OCI-LY3 (cell line): ENCODE measurements at regions not wholly inside any gene's neighbourhood (a gene's known extent, or its start where the extent isn't known, plus 50 kb on each side); places are given as distances from the start of the nearest gene placed in this dataset.

Source experiments
- H2AFZ ChIP-seq: fragments of 200-600, 300-600 bp; shearing (Covaris generic); 2 replicates; pipeline ENCODE4 v1.6.0; 2014; ENCODE audit warnings: antibody characterized with exemption, low read depth, low read length
- H3K27ac ChIP-seq: fragments of 200-600, 300-600 bp; sonication (generic); 2 replicates; pipeline ENCODE4 v1.5.1; 2014; ENCODE audit warnings: mild to moderate bottlenecking, low read length, moderate library complexity, mixed read lengths
- H3K27me3 ChIP-seq: fragments of 200-600, 300-600 bp; sonication (generic); 2 replicates; pipeline ENCODE4 v1.6.1; 2014; ENCODE audit warnings: low read depth, low read length, mixed read lengths
- H3K36me3 ChIP-seq: fragments of 200-600, 300-600 bp; sonication (generic); replicated peaks from 2 replicates; pipeline ENCODE3; 2014; ENCODE audit warnings: low read depth, low read length, mixed read lengths
- H3K4me1 ChIP-seq: fragments of 300-600, 200-600 bp; sonication (generic); 2 replicates; pipeline ENCODE4 v1.6.1; 2014; ENCODE audit warnings: low read length, mixed read lengths
- H3K4me2 ChIP-seq: fragments of 200-600, 300-600 bp; sonication (generic); 2 replicates; pipeline ENCODE4 v1.6.1; 2014; ENCODE audit warnings: low read length, mixed read lengths
- H3K4me3 ChIP-seq: fragments of 300-600, 200-600 bp; sonication (generic); 2 replicates; pipeline ENCODE4 v1.5.1; 2014; ENCODE audit warnings: antibody characterized with exemption, mild to moderate bottlenecking, low read length, moderate library complexity
- H3K79me2 ChIP-seq: fragments of 300-600, 200-600 bp; shearing (Covaris generic); 2 replicates; pipeline ENCODE4 v1.6.1; 2014; ENCODE audit warnings: mild to moderate bottlenecking, low read length, mixed read lengths
- H3K9ac ChIP-seq: fragments of 300-600, 200-600 bp; shearing (Covaris generic); 2 replicates; pipeline ENCODE4 v1.6.0; 2014; ENCODE audit warnings: mild to moderate bottlenecking, low read length, moderate library complexity
- H3K9me3 ChIP-seq: fragments of 200-600, 300-600 bp; shearing (Covaris generic); 2 replicates; pipeline ENCODE4 v1.6.1; 2014; ENCODE audit warnings: low read length, mixed read lengths; ENCODE audit not compliant: insufficient read depth
- H4K20me1 ChIP-seq: fragments of 200-600, 300-600 bp; sonication (generic); 2 replicates; pipeline ENCODE4 v1.6.1; 2016; ENCODE audit warnings: low read length, mixed read lengths; ENCODE audit not compliant: insufficient read depth
- EZH2phosphoT487 ChIP-seq: fragments of 200-600 bp; shearing (Covaris generic); IDR thresholded peaks from 2 replicates; pipeline ENCODE4 v1.6.1; 2018; ENCODE audit warnings: antibody characterized with exemption, mixed run types, low read depth
- TF ChIP-seq, protein P1 (sequence below): fragments of 200-600, 300-600 bp; sonication (generic); IDR thresholded peaks from 2 replicates; pipeline ENCODE4 v1.5.1; 2014; ENCODE audit warnings: antibody characterized with exemption, low read length, low read depth

DNA sequence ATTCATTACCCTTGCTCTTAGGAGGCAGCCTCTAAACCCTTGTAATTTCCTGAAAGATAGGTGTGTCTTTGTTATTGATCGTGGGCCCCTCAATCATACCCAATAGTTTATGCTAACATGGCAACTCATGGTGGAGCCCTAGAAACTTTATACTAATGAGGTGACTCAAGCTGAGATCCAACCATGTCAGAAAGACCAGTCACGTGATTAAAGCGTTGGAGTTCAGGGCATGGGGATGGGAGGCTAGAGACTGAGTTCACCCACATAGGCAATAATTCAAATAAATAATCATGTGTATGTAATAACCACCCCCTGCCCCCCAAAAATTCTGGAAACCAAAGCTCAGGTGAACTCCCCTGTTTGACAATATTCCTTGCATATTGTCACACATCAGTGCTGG lies 99.5 kb upstream of the TUSC7 start:
- Histone ChIP-seq H3K9ac (no peak overlapping the region), H3K4me1 (no peaks in the 10 kb centered on the region), H3K4me2 (no peak overlapping the region), H3K4me3 (no peak overlapping the region), H3K79me2 (no peaks in the 10 kb centered on the region), H2AFZ (no peak overlapping the region), H3K27ac (no peak overlapping the region), H3K27me3 (0 out of 2 replicates have a peak, but pooled peaks cover 3% of the 10 kb centered on the region), H3K9me3 (no peaks in the 10 kb centered on the region), H4K20me1 (no peaks in the 10 kb centered on the region), H3K36me3 (no peaks in the 10 kb centered on the region)
- TF ChIP-seq, protein P1, sequence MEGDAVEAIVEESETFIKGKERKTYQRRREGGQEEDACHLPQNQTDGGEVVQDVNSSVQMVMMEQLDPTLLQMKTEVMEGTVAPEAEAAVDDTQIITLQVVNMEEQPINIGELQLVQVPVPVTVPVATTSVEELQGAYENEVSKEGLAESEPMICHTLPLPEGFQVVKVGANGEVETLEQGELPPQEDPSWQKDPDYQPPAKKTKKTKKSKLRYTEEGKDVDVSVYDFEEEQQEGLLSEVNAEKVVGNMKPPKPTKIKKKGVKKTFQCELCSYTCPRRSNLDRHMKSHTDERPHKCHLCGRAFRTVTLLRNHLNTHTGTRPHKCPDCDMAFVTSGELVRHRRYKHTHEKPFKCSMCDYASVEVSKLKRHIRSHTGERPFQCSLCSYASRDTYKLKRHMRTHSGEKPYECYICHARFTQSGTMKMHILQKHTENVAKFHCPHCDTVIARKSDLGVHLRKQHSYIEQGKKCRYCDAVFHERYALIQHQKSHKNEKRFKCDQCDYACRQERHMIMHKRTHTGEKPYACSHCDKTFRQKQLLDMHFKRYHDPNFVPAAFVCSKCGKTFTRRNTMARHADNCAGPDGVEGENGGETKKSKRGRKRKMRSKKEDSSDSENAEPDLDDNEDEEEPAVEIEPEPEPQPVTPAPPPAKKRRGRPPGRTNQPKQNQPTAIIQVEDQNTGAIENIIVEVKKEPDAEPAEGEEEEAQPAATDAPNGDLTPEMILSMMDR = no peak
- TF ChIP-seq EZH2phosphoT487 = no peak

DNA sequence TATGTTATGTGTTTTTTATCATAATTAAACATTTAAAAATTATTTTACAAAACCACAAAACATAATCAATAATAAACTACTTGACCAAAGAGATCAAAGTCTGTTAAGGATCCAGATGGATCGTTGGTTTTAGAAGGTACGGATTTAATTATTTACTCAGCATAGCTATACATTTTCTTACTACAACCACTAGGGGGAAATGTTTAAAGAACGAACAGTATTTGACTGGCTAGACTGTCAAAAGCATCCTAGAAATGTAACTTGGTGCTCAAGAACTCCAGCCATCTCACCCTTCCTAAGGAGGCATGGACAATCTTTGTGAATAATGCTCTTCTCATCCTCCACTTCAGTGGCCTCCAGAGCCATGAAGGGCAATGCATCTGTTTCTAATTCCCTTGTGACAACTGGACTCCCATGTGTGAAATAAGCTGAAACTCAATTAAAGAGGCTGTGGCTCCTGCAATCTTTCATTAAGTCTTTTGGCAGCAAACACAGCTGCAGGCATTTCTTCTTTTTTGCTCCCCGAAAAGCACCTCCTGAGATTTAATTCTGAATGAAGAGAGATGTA lies 94.7 kb upstream of the TUSC7 start:
- H3K79me2 ChIP-seq = no peaks in the 10 kb centered on the region
- H3K4me2 ChIP-seq = no peak overlapping the region
- H3K9me3 ChIP-seq = no peaks in the 10 kb centered on the region
- TF ChIP-seq EZH2phosphoT487 = no peak
- TF ChIP-seq, protein P1 = peak; percentile 49
- H3K9ac ChIP-seq = no peak overlapping the region
- no peak overlapping the region for H2AFZ ChIP-seq
- no peaks in the 10 kb centered on the region for H3K36me3 ChIP-seq
- no peak overlapping the region for H3K4me3 ChIP-seq
- H3K4me1 ChIP-seq = no peaks in the 10 kb centered on the region
- no peaks in the 10 kb centered on the region for H4K20me1 ChIP-seq
- 0 out of 2 replicates have a peak, but pooled peaks cover 3% of the 10 kb centered on the region for H3K27me3 ChIP-seq
- H3K27ac ChIP-seq = no peak overlapping the region

DNA sequence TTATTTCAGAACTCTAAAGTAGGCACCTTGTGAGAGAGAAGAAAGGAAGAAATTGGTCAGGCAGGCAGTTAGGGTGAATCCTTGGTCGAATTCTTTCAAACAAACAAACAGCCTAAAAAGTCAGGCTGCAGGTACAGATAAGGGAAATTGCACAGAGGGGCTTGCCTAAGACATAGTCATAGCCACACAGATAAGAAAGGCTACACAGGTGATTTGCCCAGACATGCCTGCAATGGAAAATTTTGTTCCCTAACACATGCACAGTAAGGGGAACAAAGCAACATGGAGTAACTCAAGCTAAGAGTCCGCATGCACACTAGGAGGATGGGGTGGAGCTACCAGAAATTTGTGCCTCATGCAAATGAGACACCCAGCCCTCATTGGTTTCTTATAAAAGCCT lies 91.4 kb upstream of the TUSC7 start:
- Histone ChIP-seq H3K27ac (no peak overlapping the region), H3K9ac (no peak overlapping the region), H3K27me3 (no peaks in the 10 kb centered on the region), H3K4me3 (no peak overlapping the region), H3K9me3 (no peaks in the 10 kb centered on the region), H3K79me2 (no peaks in the 10 kb centered on the region), H3K4me2 (no peak overlapping the region), H4K20me1 (no peaks in the 10 kb centered on the region), H3K36me3 (no peaks in the 10 kb centered on the region), H3K4me1 (no peaks in the 10 kb centered on the region), H2AFZ (no peak overlapping the region)
- TF ChIP-seq EZH2phosphoT487 = no peak
- TF ChIP-seq, protein P1 = no peak

DNA sequence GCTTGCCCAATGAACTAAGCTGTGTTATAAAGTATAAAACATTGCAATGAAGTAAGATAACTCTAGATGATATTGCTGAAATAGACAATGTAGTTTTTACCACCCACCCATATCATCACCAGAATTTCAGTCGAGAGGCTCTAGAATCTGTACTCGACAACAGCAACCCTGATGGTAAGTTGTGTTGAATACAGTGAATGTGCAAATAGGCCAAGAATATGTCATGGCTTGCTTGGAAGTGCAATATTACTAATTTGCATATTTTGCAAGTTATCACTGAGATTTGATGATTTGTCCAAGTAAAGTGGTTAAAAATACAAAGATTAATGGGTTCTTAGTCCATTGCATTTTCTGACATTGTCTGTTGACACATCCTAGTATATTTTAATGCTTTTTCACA lies 90.6 kb upstream of the TUSC7 start:
- Histone ChIP-seq H2AFZ (no peak overlapping the region), H3K9me3 (no peaks in the 10 kb centered on the region), H3K36me3 (no peaks in the 10 kb centered on the region), H3K9ac (no peak overlapping the region), H4K20me1 (no peaks in the 10 kb centered on the region), H3K27me3 (no peaks in the 10 kb centered on the region), H3K27ac (no peak overlapping the region), H3K79me2 (no peaks in the 10 kb centered on the region), H3K4me1 (no peaks in the 10 kb centered on the region), H3K4me2 (no peak overlapping the region), H3K4me3 (no peak overlapping the region)
- no peak for TF ChIP-seq EZH2phosphoT487
- TF ChIP-seq, protein P1 = no peak
